ENCODE measurements at regions not wholly inside any gene's neighbourhood (a gene's known extent, or its start where the extent isn't known, plus 50 kb on each side); places are given as distances from the start of the nearest gene placed in this dataset.

- DNase-seq = no peak
Measured at GRCh38 chr14:84527706-84528105, 1002.2 kb upstream of the FLRT2 start.

GRCh38 chr14:84532016-84532415 lies 997.9 kb upstream of the FLRT2 start:
- no peak for DNase-seq

GRCh38 chr14:84533181-84533725 lies 996.7 kb upstream of the FLRT2 start:
- no peak for DNase-seq

DNA sequence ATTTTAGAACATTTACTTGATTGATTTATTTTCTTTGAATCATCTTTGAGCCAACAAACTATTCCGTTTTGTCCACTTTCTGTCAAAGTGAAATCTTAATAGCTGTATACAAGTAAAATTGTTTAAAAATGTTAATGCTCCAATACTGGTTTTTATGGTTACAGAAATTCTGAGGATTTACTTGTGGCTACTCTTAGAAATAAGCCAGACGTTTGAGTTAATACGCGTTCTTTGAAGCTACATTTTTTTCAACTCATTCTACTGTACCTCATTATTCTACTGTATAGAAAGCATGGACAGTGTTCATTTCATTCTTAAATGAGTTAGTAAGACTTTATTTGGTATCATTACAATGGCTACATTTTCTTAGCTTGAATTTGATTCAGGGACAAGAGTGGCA lies 996.2 kb upstream of the FLRT2 start:
- no peak for DNase-seq

- DNase-seq = no peak
Measured at GRCh38 chr14:84535484-84535883, 994.5 kb upstream of the FLRT2 start.

DNA sequence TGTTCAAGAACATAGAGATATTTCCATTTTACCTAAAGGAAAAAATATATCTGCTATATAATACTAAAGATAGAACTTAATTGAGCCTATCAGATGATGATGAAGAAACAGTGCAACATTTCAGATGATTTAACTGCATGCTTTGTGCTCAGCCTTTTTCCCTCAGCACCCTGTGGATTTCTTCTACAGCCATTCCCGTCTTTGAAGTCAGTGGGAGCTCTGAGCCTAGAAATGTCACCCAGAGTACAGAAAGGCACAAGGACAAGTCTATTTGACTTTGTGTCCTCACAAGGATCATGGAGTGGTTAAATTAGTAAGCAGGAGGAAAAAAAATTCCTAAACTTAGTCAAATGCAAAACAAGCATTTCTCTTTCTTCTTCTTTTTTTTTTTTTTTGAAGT lies 994.0 kb upstream of the FLRT2 start:
- DNase-seq = no peak

GRCh38 chr14:84541018-84541417 lies 988.9 kb upstream of the FLRT2 start:
- DNase-seq = no peak

DNA sequence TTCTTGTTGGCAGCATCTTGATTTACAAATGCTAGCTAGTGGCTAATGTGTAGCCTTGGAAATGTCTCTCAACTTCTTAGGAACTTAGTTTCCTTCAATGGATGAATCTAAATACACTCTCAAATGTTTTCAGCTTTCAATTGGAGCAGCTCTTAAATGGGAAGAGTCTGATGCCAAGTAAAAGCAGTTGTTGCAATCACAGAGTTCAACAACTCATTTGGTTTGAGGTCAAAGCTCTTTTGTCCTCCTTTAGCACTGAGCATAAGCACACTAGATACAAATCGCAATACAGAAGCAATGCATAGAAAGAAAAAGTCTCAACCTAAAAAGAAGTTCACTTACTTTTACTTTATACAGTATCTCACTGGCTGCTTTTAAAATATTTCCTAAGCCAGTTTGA lies 986.1 kb upstream of the FLRT2 start:
- DNase-seq = no peak

DNA sequence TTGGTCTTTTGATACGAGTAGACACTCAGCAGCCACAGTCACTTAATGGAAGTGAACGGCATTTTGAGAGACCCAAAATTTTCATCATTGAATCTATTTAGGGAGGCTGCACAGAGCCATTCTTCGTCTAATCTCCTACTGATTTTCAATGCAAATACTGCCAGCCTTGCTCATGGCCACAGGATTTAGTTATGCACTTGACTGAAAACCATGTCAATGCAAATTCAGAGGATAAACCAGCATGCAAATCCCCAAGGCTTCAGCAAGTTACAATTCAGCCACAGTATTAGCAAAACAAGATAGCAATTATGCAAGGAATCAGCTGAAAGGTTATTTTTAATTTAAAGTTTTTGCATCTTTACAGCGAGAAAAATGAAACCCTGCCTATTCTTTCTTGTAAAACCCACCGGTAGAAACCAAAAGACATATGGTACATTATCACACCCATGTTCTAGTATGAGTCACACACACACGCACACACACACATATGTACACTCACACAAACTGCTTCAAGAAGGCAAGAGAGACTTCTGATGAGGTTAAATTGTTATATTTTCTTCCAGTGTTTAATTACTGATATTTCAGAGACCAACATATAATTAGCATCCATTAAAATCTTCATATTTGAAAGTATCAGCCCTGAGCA lies 985.3 kb upstream of the FLRT2 start:
- DNase-seq = no peak

DNA sequence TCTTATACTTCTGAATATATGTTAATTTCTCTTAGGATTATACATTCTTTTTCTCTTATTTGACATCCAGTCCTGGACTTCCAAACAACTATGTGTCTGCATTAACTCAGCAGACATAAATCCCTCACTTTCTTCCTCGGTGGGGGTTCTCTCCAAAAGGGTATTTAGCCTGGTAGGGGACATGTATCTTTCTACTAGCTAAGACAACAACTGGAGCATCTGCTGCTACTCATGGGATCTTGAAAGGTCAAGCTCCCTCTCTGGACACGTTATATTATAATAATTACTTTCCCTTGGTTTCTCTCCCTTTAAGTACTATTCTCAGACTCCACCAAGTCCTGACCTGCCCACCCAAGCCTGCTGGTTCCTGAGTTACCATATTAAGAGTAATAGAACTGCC lies 983.7 kb upstream of the FLRT2 start:
- no peak for DNase-seq

- DNase-seq = no peak
Measured at GRCh38 chr14:84554136-84554535, 975.8 kb upstream of the FLRT2 start.

- no peak for DNase-seq
Measured at GRCh38 chr14:84555493-84555892, 974.5 kb upstream of the FLRT2 start.

DNA sequence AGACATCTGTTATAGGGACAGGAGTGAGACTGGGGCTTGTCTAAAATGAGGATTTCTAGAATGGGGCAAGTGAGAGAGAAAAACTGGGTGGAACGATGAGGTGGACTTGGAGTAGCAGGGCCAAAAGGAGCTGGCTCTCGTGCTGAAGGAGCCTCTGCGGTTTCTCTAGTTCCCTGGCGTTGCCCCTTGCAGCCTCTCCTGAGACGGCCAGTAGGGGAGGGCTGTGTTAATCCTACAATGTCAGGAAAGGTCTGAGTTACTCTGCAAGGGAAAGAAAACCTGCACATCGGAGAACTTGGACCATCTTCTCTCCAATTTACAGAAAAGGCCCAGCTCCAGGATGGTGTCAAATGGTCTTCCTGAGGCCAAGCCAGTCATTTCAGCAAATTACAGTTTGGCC lies 963.8 kb upstream of the FLRT2 start:
- no peak for DNase-seq

DNA sequence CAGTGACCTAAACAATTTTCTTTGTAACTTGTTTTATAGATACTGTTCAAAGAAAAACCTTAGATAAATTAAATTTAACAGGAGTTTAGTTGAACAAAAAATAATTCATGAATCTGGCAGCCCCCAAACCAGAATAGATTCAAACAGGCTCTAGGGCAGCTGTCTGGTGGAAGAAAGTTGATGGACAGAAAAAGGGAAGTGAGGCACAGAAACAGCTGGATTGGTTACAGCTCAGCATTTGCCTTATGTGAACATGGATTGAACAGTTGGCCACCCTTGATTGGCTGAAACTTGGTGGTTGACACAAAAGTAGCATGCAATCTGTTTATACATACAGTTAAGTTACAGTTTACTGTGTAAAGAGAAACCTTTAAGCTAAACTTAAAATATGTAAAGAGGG lies 954.3 kb upstream of the FLRT2 start:
- DNase-seq = no peak

GRCh38 chr14:84579292-84579691 lies 950.7 kb upstream of the FLRT2 start:
- DNase-seq = no peak

- DNase-seq = no peak
Measured at GRCh38 chr14:84581041-84581440, 948.9 kb upstream of the FLRT2 start.

DNA sequence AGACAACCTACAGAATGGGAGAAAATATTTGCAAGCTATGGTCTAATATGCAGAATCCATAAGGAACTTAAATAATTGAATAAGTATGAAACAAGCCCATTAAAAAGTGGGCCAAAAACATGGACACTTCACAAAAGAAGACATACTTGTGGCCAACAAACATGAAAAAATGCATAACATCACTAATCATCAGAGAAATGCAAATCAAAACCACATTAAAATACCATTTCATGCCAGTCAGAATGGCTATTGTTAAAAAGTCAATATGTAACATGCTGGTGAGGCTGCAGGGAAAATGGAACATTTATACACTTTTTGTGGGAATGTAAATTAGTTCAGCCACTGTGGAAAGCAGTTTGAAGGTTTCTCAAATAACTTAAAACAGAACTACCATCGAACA lies 945.4 kb upstream of the FLRT2 start:
- DNase-seq = no peak

DNA sequence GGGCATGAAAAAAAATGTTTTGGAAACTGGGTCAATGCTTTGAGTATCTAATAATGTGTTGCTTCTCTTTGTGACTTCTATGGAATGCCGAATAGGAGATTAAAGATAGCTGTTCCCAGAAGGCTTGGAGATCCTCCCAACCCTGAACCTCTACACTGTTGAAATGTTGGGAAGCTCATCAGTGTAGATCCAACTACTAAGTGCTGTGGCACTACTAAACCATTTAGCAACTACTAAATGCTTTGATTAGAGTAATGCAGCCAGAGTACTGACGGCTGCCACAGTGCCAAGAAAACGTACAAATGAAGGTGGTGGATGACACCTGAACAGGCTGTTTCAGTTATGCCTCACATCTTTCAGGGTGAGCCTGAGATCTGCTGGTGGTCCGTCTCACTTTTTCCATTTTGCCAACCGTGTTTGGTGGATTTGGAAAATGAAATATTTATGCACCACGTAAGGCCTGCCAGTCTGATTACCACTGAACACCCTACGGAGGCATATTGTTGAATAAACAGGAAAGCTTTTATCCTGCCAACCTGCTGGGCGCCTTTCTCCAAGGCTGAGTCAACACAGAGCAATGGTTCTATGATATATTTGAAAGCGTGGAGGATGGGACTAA lies 938.0 kb upstream of the FLRT2 start:
- DNase-seq = no peak

GRCh38 chr14:84592770-84593169 lies 937.2 kb upstream of the FLRT2 start:
- DNase-seq = no peak

DNA sequence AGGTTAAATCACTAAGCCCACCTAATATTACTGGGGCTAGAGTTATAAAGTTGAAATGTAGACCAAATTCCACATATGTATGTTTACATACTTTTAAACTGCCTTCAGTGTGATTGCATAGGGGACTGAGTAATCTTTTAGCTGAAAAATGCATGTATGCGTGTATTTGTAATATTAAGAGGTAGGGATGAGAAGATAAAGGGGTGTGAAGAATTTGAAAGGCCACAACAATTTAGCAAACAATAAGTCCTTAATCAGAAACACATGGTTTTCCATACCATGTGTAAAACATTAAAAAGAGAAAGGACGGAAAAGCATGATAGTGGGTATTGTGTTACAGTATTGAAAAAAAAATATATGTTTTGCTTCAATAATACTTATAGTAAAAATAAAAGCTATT lies 919.9 kb upstream of the FLRT2 start:
- no peak for DNase-seq

- DNase-seq = no peak
Measured at GRCh38 chr14:84622357-84622756, 907.6 kb upstream of the FLRT2 start.

DNA sequence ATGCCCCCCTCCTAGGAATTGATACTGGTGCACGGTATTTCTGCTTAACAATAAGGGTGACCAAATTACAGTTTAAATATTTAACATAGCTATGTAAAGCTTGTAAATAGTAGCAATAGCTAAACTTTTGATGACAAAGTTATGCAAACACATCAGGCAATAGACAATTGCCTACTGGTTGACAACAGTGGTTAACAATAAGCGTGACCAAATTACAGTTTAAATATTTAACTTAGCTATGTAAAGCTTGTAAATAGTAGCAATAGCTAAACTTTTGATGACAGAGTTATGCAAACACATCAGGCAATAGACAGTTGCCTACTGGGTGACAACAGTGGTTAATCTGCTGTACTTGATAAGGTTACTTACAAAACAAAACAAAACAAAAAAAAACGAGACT lies 886.5 kb upstream of the FLRT2 start:
- no peak for DNase-seq

DNA sequence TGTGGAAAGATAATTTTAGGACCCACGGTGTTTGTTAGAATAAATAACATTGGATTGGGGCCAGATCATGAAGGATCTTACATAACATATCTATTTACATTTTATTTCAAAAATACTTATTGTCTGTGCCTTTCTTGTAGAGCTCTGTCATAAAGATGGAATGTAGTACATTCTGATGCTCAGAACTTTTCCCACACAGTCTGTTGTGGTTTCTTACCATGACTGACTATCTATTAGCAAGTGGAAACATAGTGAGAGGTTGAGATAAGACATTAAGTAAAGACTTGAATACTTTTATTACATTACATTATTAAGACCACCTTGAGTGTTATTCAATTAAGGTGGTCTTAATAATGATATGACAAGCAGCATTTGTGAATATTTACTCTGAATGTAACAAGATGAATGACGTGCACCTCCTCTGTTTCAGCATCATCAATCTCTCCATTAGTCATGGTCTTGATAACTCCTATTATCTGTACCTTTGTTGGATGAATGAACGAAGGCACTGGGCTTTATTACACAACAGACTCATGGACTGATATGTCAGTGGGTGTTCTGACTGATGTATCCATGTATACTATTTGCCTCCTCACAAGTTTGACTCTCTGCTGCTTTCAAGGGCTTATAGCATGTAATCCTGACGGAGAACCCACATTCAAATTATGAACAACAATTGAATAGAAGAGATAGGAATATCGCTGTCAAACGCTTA lies 883.0 kb upstream of the FLRT2 start:
- DNase-seq = no peak

DNA sequence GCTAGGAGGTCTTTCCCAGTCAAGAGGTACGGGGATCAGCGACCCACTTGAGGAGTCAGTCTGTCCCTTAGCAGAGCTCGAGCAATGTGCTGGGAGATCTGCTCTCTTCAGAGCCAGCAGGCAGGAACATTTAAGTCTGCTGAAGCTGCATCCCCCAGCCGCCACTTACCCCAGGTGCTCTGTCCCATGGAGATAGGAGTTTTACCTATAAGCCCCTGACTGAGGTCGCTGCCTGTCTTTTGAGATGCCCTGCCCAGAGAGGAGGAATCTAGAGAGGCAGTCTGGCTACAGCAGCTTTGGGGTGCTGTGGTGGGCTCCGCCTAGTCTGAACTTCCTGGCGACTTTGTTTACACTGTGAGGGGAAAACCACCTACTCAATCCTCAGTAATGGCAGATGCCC lies 874.9 kb upstream of the FLRT2 start:
- no peak for DNase-seq
